COLO668 (cell line): ENCODE measurements at regions not wholly inside any gene's neighbourhood (a gene's known extent, or its start where the extent isn't known, plus 50 kb on each side); places are given as distances from the start of the nearest gene placed in this dataset.
"Not testable (repeated sequence)": the region's sequence is repeated elsewhere in the genome, so short reads cannot be mapped to it uniquely, and the experiment has no call there.

Experiments
- DNase-seq: peaks from one replicate; lab custom pipeline; 2025; ENCODE audit not compliant: unreplicated experiment; lab: John Stamatoyannopoulos, UW

DNA sequence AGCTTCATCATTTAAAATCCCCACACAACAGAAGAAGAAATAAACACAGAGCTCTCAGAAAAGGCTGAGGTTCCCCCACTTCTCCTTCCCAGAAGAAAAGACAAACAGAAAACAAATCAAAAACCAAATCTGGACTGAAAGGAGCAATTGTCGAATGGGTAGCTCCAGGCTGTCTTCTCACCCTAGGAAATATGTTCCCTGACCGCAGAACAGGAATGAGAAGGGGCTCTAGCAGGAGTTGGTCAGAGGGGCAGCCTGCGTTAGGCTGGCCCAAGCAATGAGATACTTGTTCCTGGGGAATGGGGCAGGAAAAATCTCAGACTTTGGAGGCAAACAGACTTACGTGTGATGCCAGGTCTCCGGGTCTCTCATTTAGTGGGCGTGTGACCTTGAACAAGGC lies 562.6 kb upstream of the CADM1 start:
- no peak for DNase-seq

DNA sequence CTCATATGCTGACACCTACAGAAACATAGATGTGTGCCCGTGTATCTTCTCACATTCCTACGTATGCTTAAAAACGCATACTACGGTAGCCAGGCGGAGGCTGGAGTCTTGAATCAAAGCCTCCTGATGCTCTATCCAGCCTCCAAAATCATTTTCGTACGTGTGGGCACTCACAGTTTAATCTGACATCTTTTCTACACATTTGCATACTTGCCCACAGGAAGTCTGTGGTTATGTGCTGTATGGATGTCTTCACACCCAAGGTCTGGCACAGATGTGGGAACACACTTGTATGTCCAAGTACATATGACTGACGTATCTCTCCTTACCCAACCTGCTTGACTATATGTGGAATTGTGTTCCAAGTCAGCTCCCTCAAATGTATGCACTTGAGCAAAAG lies 561.8 kb upstream of the CADM1 start:
- no peak for DNase-seq

DNA sequence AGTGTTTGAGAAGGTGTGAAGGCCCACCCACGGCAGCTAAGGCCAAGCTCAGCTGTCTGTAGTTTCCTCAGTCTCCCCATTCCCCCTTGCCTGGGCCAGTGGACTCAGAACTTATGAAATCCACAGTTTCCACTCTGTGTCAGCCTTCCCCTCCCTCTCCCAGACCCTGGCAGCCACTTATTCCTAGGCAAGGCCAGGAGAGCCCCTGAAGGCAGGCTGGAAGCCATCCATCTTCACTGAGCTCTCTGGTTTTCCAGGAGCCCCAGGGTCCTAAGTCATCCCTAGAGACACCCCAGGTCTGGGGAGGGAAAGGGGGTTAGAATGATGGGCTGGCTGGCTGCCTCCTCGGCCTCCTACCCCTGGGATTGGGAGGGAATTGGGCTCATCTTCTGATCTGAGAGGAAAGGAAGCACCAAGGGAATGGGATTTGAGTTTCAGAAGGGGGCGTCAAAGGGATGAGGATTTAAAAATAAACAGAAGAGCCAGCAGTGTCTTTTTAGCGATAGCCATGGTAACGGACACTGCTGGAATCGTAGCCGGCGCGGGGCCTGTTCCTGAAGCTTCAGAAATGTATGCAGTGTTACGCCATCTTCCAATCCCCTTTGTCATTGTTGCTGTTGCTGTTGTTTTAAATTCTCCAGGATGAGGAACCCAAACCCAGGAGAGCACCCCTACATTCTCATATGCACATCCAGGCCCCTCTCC lies 561.1 kb upstream of the CADM1 start:
- no peak for DNase-seq

DNA sequence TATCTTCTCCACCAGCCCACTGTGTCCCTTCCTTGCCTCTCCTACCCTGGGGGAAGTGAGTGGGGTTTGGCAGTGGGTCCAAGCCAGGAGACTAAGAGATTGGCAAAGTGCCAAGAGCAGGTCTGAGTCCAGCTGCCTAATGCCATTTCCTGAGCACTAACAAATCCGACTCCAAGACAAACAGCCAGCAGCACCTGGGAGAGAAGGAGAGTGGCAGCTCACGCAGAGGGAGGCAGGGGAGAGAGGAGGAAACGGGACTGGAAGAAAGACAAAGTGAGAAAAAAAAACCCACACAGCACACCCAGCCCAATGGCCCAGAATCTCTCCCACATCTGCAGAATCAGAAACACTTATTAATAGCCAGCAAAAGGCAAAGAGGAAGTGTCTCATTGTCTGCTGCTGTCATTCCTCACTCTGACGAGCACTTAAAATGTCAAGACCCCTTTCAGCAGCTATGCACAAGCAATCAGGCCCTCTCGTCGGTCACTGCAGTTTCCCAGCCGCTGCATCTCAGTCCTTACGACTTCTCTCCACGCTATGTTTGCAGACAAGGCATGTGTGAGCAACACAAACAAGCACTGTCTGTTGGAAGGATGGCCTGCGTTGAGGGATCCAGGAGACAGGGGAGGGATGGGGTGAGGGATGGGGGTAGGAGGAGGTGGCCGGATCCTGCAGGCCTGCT lies 558.4 kb upstream of the CADM1 start:
- DNase-seq, result peak; percentile 71

DNA sequence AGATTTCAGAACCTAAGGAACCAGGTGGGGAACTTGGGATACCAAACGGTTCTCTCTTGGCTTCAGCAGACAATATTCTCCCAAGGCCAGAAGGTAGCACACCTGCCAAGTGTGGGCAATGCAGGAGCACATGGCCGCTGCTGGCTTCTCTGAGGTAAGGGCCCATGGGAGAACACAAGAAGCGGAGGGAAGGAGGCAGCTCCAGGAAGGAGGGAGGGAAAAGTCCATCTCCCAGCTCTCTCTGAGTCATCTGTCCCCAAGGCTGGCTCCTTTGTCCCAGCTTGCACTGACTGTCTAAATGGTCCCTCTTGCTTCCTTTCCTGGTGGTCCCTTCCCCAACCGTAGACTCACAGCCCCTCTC lies 557.9 kb upstream of the CADM1 start:
- no peak for DNase-seq

DNA sequence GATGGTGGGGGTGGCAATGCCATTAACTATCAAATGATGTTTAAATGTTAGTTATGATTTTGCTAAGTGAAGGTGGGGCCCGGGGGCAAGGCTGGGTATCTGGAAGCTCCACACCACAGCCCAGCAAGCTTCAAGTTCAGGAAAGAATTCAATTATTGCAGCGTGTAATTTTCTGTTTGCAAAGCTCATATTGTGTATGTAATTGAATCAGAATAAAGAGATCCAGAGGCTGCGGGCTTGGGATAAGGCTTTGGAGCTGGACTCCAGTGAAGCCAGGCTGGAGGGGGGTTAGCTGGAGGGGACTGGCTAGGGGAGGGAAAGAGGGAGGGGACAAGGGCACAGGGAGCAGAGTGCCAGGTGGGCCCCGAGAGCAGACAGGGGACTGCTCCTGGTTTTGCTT lies 557.1 kb upstream of the CADM1 start:
- no peak for DNase-seq

DNA sequence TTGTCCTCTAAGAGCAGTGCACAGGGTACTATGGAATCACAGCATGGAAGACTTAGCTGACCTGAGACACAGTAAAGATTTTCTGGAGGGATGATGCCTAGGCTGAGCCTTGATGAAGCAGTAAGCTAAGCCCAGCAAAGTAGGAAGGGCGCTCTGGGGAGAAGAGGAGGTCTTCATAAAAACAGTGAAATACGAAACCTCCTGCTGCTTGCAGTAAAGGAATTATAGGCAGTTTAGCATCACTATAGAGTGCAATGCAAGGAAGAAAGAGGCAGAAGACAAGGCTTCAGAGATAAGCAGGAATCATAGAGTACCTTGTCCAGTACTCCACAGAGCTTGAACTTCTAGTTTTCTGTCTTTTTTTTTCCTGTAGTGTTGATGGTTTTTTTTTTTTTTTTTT lies 555.7 kb upstream of the CADM1 start:
- no peak for DNase-seq

DNA sequence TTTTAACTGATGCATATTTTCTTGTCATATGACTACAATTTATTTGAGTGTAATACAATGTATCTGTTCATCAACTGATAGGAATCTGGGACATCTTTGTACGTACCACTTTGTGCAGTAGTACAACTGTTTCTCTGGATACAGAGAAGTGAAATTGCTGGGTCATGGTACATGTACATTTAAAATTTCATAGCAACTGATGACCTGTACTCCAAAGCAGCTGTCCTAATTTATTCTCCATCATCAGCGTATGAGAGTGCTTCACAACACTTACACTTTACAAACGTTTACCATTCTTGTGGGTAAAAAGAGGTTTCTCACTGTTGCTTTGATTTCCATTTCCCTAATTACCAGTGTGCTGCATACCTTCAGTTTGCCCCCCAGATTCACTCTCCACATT lies 552.8 kb upstream of the CADM1 start:
- DNase-seq, result no peak

DNA sequence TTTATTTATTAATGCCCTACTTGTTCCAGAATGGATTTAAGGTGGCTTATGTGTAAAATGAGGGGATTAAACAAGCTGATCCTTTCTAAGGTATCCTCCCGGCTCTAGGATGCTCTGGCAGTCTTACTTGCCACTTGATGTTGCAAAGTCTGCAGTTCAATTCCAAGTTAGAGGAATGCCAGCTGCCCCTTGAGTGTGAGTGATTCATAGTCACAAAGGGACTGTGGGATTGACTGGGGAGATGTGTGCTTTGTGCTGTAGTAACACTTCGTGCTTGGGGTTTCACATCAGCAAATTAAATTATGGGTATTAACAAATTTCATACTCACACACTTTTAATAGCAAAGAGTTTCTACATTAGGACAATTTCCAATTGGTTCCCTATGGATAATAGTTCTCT lies 550.8 kb upstream of the CADM1 start:
- DNase-seq, result no peak

DNA sequence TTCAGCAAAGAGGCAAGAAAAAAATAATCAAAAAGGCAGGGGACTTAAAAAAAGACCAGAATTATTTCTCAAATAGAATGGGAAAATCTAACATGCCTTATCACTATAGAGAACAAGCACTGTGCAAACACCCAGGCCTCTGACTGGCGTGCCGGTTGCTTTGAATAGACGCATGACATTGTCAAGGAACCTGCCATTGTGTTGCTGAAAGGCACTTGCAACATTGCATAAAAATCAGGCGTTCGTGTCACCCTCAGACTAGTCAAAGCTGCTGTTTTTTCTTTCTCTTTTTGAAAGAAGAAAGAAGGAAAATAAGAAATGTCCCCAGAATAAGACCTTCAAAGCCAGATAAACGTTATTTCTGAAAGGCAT lies 549.3 kb upstream of the CADM1 start:
- DNase-seq, result no peak

DNA sequence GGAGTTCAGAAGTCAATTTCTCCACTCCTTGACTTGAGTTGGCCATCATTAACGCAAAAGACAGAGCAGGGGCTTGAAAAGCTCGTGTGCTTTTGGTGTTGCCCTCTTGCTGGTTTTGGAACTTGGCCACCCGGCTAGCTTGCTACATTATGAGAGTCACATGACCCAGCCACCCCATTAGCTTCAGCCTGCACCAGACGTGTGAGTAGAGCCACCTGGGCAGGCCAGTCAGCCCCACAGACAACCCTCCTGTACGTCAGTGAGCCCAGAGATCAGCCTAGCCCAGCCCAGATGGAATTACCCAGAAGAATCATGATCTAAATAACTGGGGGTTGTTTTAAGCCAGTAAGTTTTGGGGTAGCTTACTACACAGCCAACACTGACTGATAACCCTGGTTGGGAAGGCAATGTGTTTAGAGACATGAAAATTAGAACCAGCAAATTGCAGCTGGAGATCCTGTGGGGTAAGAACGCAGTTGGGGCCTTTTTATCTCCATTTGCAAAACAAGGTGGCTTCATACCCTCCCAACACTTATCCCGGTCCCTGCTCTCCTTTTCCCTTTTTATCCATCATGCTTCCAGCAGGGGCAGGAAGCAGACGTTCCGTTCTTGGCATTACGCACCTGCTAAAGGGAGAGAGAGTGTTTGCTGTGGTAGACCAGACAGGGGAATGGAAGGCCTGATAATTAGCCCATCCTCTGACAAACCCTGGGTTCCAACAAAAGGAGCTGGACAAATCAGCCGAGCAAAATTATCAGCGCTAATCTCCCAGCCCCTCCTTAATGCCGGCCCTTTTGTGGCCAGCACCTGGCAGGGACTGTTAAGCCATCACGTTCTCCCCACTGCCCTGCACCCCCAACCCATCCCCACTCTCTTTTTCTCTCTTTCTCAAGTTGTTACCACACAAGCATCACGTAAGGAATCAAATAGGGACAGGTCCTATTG lies 548.7 kb upstream of the CADM1 start:
- DNase-seq, result no peak

DNA sequence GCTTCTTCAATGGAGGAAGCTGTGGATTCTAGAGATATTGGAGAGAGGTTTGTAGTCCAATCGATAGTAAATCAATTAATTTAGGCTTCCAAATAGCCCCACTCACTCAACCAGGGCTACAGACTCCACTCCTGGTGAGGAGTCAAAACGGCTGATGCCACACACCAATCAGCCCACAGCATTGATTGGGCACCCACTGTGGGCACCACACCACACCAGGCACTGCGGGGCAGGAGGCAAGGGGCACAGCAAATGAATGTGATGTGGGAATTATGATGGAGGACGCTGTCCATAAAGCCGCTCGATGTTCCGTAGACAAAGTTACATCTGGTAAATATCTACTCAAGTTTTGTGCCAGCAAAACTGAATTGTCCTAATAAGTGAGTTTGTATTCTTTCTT lies 547.3 kb upstream of the CADM1 start:
- DNase-seq, result no peak

DNA sequence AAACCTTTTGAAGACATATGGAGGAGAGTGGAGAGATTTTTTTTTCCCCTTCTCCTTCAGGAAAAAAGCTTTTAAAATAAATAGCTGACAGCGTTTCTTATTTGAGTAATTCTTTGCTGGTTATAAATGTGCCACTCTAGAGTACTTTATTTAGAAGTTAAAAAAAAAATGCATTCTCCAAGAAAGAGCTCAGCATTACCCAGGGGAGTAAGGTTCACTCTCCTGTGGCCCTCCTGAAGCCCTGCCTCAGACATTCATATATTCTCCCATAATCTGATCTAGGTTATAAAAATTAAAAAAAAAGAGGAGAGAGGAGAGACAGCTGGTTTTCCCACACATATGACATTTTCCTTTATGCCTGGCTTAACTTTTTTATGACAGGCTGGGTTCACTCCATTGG lies 545.2 kb upstream of the CADM1 start:
- no peak for DNase-seq

DNA sequence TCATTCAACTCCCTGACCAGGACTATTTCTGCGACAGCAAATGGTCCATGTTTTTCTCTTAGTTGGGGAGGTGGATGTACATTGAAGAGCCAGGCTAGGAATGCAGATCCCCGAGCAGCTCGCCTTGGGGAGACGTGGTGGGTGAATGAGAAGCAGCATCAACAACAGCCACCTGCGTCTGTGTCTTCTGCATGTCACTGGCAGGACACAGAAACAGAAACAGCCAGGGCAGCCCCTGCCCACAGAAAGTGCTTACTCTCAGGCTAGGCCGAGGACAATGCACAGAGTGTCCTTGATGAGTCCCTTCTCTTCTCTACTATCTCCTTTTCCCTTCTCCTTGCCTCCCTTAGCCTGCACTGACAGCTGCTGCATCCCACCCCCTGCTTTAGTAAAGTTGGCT lies 541.9 kb upstream of the CADM1 start:
- DNase-seq, result no peak

DNA sequence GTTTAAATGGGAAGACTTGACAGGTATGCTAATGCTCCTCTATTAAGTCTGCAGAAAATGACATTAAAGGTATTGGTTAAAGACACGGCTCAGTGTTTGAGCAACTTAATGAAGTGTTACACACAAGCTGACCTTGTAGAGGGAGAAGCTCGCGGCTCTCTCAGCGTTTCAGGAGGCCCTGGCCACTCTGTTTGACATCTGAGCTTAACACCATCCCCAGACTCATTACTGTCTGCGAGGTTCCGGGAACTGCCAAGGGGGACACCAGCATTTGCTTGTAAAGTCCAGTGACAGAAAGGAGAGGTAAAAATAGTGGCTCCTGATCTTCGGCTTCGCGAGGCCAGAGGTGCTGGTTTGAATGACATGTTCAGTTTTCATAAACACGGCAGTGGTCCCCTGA lies 540.7 kb upstream of the CADM1 start:
- no peak for DNase-seq

DNA sequence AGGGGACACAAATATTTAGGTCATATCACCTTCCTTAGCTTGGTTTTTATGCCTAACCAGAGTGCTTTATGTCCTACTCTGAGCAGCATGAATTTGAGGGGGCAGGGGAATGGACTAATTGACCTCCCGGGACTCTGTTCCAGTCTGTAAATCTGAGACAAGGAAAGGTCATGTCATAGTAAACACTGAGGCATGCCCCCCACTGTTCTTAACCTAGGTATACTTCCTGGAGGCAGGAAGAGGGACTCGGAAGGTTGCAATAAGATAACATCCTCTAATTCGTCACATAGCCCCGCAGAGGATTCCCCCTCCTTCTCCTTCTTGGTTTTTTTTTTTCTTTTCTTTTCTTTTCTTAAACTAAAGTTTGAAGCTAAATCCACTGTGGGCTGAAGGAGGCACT lies 540.3 kb upstream of the CADM1 start:
- no peak for DNase-seq

DNA sequence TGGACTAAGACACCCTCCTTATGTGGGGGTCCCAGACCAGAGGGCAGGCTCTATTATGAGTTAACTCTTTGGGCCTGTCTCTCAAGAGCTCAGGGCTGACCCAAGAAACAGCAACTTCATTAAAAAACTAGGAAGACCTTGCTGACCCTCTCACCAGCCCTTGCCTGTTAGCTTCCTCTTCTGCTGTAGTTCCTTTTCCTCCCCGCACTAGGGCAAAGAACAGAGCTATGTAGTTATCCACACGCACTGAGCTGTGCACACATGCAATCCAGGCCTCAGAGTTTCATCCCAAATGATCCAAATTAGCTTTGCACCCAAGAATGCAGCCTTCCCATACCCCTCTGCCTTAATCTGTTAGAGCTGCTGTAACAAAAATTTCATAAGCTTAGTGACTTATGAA lies 539.6 kb upstream of the CADM1 start:
- no peak for DNase-seq

DNA sequence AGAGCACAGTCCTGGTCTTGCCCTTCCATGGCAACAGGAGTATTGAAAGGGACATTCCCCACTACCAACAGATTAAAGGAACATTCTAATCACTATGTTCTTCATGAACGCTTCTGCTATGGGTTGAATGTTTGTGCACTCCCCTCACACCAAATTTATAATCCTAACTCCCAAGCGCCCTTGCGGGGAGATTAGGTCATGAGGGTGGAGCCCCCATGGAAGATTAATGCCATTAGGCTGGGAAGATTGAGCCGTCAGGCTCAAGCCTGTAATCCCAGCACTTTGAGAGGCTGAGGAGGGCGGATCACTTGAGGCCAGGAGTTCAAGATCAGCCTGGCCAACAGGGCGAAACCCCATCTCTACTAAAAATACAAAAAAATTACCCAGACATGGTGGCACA lies 538.8 kb upstream of the CADM1 start:
- DNase-seq, result not testable (repeated sequence)

DNA sequence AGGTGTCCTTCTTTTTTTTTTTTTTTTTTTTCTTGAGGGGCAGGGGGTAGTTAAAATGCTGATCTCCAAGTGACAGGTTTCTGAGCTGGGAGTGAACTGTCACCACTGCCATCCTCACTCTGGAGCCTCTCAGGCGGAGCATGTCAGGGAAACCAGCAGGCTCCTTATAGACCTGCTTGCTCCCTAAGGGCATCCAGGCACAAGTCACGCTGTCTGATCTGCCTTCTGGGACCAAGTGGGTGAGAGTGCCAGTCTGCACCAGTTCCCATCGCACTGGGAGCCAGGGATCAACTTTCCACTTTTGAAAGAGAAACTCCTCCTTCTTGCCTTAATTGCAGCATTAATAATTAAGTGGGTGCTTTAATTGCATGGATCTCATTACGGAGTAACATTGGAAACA lies 537.9 kb upstream of the CADM1 start:
- DNase-seq, result no peak

DNA sequence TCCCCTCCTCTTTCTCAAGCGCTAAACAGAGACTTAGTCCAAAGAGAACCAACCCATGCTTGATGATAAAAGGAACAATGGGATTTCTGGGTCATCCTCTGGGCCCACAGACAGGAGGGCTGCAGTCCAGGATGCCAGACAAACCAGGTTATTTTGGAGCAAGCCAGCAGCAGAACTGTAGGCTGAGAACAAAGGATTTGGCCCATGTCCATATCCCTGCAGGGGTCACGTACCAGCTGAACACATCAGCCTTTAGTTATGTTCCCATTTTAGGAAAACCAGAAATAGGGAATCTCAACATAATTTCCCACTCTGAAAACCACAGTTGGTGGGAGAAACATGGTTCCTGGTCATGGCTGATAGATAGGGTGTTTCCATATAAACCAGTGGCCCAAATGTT lies 533.6 kb upstream of the CADM1 start:
- no peak for DNase-seq

DNA sequence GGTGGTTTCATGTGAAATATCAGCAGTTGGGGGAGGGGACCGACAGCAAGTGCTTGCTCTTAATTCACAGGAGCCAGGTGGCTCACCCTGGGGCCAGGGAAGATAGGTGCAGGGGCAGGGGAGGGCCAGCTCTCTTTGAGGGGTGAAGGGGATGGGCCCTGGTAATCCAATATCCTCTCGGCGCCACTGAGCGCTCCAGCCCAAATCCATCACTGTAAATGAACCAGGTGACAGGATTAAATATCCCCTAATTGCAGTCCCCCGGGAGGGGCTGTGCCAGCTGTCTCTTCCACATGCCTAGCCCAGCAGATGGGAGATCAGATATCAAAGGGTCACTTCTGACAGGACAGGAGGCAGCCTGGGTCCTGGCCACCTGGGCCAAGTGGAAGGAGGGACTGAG lies 531.8 kb upstream of the CADM1 start:
- peak; percentile 95 for DNase-seq

DNA sequence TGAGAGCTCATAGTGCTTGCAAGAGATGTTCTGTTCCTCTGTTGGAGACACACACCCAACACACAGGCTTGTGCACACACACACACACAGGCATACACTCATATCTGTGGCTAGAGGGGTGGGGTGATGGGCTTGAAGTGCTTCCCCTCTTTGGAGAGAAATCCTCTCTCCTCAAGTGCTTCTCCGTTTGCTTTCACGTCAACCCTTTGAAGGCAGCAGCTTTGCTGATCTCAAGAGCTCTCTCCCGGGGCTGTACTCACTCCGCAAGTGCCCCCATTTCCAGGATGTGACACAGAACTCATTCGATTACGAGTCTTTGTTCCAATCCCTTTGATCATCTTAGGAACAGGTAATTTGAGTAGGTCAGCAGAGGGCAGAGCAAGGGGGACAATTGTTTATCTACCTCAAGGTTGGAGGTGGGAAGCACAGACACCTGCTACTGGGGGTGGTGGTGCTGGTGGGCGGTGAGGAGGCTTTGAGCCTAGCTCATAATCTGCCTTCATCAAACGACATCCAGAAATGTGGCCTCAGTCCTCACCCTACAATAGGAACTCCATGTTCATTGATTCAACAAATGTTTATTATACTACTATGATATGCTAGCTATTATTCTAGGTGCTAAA lies 529.8 kb upstream of the CADM1 start:
- peak; percentile 56 for DNase-seq
